ENCODE measurements at regions not wholly inside any gene's neighbourhood (a gene's known extent, or its start where the extent isn't known, plus 50 kb on each side); places are given as distances from the start of the nearest gene placed in this dataset.
"Not testable (repeated sequence)": the region's sequence is repeated elsewhere in the genome, so short reads cannot be mapped to it uniquely, and the experiment has no call there.

DNA sequence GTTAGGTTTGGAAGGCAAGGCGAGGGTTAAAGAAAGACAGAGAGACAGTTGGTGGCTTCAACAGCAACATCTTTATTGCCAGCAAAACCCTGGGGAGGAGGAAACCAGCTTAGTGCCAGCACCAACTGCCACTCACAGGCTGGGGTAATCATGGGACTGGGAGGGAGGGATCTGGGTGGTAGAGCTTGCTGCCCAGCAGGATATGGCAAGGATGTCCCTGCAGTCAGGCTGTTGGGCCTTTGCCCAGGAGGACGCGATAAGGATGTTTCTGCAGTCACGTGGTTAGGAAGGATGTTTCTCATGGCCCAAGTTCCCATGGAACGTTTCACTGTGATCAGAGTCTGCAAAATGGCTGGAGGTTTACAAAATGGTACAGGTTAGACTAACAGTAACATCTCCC lies 233.5 kb downstream of the POTED start:
- TF ChIP-seq POLR2AphosphoS5, POLR2A, TAF1 (IDR thresholded peaks at IDR 0.05; ENCODE audit: low read depth, low read length): not testable (repeated sequence)
